H4 (cell line): ENCODE measurements at regions not wholly inside any gene's neighbourhood (a gene's known extent, or its start where the extent isn't known, plus 50 kb on each side); places are given as distances from the start of the nearest gene placed in this dataset.
A peak's percentile ranks its signal among the peaks of the same experiment; 100 is the strongest.

Source experiments
- DNase-seq: peaks from one replicate; pipeline ENCODE4 v3.0.0-alpha.2; 2015; ENCODE audit warnings: low spot score

DNA sequence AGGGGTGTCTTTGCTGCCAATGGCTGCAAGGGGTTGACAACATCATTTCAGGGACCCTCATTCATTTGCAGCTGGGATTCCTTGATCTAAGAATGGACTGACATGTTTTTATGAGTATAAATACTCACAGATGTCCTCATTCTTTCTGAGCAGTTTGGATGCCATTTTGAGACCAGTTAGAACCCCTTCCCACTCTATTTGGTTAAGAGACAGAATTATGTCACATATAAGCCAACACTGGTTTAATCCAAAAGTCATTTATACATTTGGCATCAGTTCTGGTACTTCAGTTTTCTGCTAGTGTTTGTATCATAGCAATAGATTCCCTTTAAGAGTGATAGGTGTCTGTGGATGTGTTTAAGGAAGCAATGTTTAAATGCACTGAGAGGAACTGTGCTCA is 248.8 kb downstream of the SAMD5 start:
- DNase-seq = no peak

GRCh38 chr6:147758303-147758702 is 249.8 kb downstream of the SAMD5 start:
- no peak for DNase-seq

- DNase-seq = peak; percentile 69
Observed at GRCh38 chr6:147759093-147759492, 250.6 kb downstream of the SAMD5 start.

DNA sequence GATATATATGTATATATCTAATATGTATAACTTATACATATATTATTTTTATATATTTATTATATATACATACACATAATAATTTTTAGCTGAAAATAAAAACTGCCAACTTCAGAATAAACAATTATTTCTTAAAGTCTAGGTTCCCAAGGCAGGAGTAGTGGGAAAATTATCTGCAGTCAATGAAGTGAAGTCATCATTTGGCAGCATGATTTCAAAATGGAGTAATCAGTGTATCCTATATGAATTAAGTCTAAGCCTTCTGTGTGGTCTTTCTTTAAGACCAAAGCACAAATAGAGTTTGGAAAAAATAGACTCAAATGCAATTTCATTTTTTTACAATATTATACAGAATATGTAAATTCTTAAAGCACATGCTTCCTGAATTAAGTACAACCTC is 251.0 kb downstream of the SAMD5 start:
- DNase-seq = no peak

DNA sequence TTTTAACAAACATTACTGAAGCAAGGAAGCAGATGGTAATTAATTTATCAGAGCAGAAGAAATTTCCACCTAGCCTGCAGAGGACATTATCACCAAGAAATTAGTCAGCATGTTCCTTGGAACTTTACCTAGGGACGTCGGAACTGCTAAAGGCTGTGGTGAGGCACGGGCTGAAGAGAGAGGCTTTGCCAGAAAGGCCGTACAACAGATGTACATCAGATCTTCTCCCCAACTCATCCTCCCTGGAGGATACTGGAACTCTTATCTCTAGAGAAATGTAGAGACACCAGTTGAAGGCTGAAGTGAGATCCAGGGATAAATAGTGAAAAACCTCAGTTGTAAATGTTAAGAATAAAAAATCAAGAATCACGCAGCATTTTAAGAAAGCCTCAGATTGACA is 257.1 kb downstream of the SAMD5 start:
- DNase-seq = no peak

- no peak for DNase-seq
Observed at GRCh38 chr6:147768969-147769368, 260.5 kb downstream of the SAMD5 start.

DNA sequence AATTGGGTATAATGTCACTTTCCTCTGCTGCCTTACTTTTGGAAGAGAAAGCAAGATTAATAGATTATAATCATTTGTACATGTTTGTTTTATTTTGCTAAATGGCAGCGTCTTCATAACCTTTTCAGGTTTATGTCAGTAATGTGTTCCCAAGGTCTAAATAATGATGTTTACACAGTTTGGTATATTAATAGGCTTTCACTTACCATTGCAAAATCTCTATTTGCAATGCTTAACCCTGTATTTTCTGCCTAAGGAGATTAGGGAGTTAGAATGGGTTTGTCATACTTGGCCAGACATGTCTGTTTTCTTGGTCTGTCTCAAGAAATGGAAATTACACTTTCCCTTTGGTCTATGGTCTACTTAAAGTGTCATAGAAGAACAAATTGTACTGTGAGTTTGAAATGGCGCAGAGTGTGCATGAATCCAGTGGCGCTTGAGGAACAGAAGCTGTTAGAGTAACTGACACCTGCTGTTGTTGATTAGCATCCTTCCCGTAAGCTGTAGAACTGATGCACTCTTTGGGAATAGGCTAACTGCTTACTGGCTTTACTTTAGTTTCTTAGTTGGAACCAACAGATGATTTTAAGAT is 261.1 kb downstream of the SAMD5 start:
- no peak for DNase-seq

GRCh38 chr6:147770221-147770620 is 261.7 kb downstream of the SAMD5 start:
- DNase-seq = no peak

DNA sequence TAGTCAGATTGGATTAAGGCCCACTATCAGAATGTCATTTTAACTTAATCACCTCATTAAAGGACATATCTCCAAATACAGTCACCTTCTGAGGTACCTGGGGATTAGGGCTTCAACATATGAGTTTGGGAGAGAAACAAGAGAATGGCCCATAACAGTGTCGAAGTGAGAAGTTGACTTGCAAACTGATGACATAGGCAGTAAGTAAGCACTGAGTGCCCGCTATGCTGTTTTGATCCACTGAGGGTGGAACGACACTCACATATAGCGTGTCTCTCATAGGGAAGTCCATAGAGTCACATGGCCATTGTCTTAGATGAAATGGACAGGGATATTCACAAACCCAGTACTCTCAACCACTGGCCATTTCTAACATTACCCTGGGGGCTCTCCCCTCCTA is 264.2 kb downstream of the SAMD5 start:
- no peak for DNase-seq

DNA sequence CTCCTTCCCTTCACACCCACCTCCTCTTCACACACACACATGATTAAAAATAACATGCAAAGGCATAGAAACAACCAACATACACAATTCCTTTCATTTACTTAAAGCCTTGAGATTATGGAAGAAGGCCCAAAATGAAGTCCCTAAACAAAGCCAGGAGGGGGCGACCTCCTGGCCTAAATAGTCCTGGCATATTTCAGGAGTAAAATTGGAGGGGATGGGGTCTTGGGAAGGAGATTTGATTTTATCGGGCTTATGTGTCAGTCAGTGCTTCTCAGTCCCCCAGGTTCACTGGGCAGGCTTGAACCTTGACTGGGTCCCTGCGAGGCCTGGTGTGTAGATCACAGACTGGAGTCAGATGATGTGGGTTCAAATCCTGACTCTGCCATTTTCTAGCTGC is 266.4 kb downstream of the SAMD5 start:
- no peak for DNase-seq

DNA sequence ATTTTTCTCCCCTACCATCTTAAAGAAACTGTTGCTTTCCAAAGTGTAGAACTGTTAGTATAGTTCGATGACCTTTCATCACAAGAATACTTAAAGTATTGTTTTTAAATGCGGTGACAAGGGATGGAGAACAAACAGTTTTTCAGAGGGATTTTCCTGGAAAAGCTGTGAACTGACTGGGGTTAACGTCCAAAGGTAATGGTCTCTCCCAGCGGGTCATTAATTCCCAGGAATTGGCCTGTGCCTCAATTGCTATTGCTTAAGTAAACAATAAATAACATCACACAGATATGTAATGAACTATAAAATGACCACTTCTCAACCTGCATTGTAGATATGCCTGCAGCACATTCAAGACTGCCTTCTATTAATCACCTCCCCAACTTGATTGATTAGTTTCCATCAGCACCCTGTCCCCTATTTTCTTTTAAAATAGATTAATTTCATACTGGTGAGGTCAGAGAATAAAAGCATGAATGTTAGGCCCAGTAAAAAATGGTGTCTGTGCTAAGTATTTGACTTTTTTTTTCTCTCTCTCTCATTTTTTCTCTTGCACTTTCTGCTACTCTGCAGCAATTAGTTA is 268.2 kb downstream of the SAMD5 start:
- no peak for DNase-seq

DNA sequence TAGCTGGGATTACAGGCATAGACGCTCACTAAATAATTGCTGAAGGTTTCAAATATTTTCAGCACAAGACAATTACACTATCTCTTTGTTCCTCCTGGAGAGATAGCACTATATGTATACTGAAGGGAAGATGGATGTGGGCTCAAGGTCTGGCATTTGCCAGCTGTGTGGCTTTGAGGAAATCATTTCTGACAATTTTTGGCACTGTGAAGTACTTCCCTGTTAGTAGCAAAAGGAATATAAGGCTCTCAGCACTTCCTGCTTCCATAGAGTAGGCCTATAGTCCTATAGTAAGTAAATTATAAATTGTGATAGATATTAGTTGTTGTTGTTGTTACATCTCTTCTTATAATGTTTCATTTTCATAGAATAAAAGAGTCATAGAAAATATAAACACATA is 271.1 kb downstream of the SAMD5 start:
- no peak for DNase-seq

DNA sequence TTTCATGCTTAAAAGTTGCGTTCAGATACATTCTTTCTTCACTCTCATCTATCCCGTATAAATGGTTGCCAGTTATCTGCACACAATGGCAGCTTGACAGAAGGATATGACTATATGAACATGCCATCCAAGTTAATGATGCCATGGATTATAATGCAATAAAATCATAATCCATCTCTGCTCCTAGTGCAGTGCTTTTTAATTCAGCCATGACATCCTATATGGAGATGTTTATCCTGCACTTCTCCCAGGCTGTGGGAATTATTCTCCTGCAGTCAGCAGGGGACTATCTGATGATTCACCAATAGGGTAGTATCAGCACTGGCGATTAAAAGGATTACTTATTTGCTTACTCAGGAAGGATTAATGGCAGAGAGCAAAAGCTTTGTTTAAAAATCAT is 273.8 kb downstream of the SAMD5 start:
- DNase-seq = peak; percentile 35

DNA sequence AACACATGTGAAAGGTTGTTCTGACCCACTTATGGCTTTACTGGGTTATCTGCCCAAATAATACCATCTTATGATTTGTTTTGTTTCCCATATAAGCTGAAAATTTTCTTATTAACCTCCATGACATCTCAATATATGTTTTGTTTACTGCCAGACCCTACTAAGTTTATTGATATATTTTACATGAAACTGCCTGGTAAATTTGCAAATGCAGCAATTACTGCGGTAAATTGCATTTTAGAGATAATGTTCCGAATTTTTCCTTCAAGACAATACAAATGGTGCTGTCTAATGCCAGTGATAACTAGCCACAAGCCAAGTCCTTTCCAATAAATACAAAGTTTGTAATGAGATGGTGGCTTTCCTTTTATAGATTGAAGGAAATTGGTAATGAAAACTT is 275.9 kb downstream of the SAMD5 start:
- no peak for DNase-seq

DNA sequence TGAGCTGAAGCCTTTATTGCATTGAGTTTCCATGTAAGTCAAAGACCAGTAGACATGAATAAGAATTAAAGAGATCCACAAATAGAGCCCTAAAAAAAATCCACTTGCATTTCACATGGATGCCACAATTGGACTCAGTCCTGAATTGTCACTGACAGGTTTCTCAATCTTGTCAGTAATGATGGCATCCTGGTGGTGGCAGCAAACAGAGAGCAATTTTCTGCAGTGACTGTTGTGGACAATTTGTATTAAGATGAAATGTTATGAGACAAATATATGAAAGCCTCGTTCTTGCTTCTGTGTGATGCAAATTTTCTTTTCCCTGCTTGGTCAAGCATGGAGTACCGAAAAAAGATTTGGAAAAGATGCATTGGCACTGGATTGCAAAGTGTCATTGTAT is 278.9 kb downstream of the SAMD5 start:
- no peak for DNase-seq

GRCh38 chr6:147789430-147789947 is 281.0 kb downstream of the SAMD5 start:
- DNase-seq = no peak

DNA sequence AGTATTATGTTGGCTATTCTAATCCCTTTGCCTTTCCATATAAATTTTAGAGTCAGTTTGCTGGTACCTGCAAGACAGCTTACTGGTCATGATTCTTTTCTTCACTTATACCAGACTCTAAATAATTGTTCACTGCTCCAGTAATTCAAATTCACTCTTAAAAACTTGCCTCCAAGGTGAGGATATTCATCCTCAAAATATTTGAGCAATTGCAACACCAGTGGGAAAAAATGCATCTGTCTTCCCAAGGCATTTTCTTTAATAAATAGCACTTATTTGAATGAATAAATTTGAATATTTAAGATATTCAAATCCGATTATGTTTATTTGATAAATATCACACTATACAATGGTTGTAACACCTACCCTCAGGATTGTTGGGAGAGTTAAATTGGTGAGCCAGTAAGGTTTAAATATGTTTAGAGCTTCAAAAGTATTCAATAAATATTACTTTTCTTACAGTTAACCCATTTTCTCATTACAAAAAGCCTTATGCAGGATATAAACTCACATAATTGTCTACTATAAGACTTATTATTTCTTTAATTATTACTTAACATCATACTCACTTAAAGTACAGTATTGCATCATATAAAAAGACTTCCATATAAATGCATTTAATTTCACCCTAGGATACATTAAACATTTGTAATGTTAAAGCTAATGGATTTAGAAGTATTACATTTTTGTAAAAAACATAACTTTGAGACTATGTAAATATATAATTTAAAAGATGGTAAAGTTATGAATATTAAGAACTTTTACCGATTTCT is 285.6 kb downstream of the SAMD5 start:
- no peak for DNase-seq

DNA sequence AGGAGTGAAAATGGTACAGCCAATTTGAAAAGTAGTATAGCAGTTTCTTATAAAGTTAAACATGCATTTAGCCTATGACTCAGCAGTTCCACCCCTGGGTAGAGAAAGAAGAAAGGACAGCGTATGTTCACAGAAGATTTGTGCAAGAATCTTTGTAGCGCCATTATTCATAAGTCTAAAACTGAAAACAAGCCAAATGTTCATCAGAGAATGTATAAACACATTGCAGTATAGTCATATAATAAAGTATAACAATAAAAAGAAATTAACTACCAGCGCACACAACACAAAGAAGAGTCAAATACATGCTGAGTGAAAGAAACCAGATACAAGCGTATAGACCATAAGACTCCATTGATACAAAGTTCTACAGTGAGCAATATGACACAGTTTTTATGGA is 294.0 kb downstream of the SAMD5 start:
- no peak for DNase-seq

DNA sequence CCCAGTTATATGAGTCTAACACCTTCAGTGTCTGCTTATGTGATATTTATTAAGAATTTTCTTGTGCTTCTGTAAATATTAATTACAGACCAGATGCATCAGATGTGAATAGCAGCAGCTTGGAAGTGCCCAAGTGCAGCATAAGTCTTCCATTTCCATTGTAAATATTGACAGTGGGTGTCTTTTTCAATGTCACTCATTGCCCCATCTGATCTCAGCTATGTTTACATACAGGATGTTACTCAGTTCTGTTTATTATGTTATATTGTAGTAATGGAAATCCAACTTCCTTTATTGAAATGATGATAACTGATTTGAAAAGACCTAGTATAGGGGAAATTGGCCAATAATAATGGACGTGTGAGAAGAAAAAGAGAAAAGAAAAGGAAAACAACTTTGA is 296.7 kb downstream of the SAMD5 start:
- DNase-seq = no peak

- DNase-seq = no peak
Observed at GRCh38 chr6:147806697-147807096, 298.2 kb downstream of the SAMD5 start.

- DNase-seq = no peak
Observed at GRCh38 chr6:147808640-147809039, 300.1 kb downstream of the SAMD5 start.

GRCh38 chr6:147811913-147812629 is 303.6 kb downstream of the SAMD5 start:
- DNase-seq = no peak
